Neutrophil (primary cell): ENCODE measurements at regions not wholly inside any gene's neighbourhood (a gene's known extent, or its start where the extent isn't known, plus 50 kb on each side); places are given as distances from the start of the nearest gene placed in this dataset.

Experiments
- H3K27ac ChIP-seq: fragments of 200-600 bp; sonication (generic); 2 replicates; pipeline ENCODE4 v1.5.1; 2016; ENCODE audit warnings: mild to moderate bottlenecking, moderate library complexity
- H3K27me3 ChIP-seq: fragments of 200-600 bp; sonication (generic); 2 replicates; pipeline ENCODE4 v1.6.0; 2016; ENCODE audit warnings: mild to moderate bottlenecking
- H3K36me3 ChIP-seq: fragments of 200-600 bp; sonication (generic); 2 replicates; pipeline ENCODE4 v1.5.1; 2017
- H3K4me1 ChIP-seq, 2 experiments: fragments of 200-600 bp in 1 of 2; sonication (generic) in 1 of 2; 1 replicate in 1 of 2; 2 replicates in 1 of 2; pipeline versions ENCODE4 v1.5.1 to v1.6.1; 2013 to 2016; ENCODE audit warnings: low read depth in 1 of 2, low read length in 1 of 2, mild to moderate bottlenecking in 1 of 2, moderate library complexity in 1 of 2; ENCODE audit not compliant: control insufficient read depth in 1 of 2, insufficient read depth in 1 of 2
- H3K4me3 ChIP-seq, 2 experiments: fragments of 200-600 bp in 1 of 2; sonication (generic) in 1 of 2; 1 replicate in 1 of 2; 2 replicates in 1 of 2; pipeline ENCODE4 v1.5.1; 2013 to 2016; ENCODE audit warnings: low read depth in 1 of 2, low read length in 1 of 2, mild to moderate bottlenecking in 1 of 2, moderate library complexity in 1 of 2
- H3K9me3 ChIP-seq: fragments of 200-600 bp; sonication (generic); 2 replicates; pipeline ENCODE4 v1.5.1; 2016
- TF ChIP-seq, protein P1 (sequence below): fragments of 200-600 bp; sonication (generic); IDR thresholded peaks from 2 replicates; pipeline ENCODE4 v1.5.1; 2016; ENCODE audit warnings: antibody characterized with exemption

- no peaks in the 10 kb centered on the region for H3K36me3 ChIP-seq
- H3K4me1 ChIP-seq: no peaks in the 10 kb centered on the region
- no peaks in the 10 kb centered on the region for H3K9me3 ChIP-seq
- H3K4me3 ChIP-seq: no peak overlapping the region
- peaks cover 10% of the 10 kb centered on the region for H3K27me3 ChIP-seq
- no peak overlapping the region for H3K27ac ChIP-seq
- TF ChIP-seq, protein P1, sequence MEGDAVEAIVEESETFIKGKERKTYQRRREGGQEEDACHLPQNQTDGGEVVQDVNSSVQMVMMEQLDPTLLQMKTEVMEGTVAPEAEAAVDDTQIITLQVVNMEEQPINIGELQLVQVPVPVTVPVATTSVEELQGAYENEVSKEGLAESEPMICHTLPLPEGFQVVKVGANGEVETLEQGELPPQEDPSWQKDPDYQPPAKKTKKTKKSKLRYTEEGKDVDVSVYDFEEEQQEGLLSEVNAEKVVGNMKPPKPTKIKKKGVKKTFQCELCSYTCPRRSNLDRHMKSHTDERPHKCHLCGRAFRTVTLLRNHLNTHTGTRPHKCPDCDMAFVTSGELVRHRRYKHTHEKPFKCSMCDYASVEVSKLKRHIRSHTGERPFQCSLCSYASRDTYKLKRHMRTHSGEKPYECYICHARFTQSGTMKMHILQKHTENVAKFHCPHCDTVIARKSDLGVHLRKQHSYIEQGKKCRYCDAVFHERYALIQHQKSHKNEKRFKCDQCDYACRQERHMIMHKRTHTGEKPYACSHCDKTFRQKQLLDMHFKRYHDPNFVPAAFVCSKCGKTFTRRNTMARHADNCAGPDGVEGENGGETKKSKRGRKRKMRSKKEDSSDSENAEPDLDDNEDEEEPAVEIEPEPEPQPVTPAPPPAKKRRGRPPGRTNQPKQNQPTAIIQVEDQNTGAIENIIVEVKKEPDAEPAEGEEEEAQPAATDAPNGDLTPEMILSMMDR: no peak
Measured at GRCh38 chr13:26471807-26472206, 85.7 kb upstream of the WASF3 start.

DNA sequence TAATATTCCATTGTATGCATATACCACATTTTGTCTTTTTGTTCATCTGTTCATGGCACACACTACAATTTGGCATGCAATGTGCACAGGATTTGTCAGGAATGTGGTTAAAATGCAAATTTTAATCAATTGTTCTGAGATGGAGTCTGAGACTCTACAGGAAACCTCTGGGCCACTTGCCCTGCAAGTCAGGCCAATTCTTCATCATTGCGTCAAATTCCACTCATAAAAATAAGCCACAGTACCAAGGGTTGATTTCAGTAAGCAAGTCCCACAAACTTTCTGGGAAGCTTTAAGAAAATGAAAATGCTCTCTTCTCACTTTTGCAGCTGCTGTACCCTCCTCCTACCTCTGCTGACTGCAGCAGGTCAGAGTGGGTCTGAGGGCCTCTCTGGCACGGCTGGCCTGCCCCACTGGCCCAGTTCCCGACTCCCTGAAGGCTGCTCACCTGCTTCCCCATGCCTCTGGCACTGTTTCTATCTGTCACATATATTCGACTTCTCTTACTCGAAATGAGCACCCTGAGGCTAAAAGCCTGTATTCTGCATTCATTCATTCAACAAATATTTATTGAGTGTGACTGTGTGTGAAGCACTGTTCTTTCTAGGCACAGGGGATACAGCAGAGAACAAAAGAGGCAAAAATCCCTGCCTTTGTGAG, 83.8 kb upstream of the WASF3 start:
- TF ChIP-seq, protein P1: no peak
- Histone ChIP-seq H3K27ac (no peak overlapping the region), H3K4me1 (no peaks in the 10 kb centered on the region), H3K36me3 (no peaks in the 10 kb centered on the region), H3K4me3 (no peak overlapping the region), H3K9me3 (no peaks in the 10 kb centered on the region), H3K27me3 (peaks cover 10% of the 10 kb centered on the region)

DNA sequence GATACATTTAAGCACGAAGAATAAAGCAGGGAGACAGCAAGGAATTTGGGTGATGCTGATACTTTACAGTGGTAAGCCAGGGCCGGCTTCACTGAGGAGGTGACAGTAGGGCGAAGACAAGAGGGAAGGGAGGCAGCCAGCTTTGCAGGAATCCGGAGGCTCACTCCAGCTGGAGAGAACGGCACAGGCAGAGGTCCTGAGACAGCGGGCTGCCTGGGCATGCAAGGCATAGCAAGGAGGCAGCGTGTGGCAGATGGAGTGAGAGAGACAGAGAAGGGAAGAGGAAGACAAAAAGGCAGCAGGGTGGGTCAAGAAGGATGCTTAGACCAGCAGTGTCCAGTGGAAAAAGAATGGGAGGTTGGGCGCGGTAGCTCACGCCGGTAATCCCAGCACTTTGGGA, 83.2 kb upstream of the WASF3 start:
- Histone ChIP-seq H3K4me3 (no peak overlapping the region), H3K36me3 (no peaks in the 10 kb centered on the region), H3K4me1 (no peaks in the 10 kb centered on the region), H3K27ac (no peak overlapping the region), H3K9me3 (no peaks in the 10 kb centered on the region), H3K27me3 (peaks cover 10% of the 10 kb centered on the region)
- TF ChIP-seq, protein P1: no peak

DNA sequence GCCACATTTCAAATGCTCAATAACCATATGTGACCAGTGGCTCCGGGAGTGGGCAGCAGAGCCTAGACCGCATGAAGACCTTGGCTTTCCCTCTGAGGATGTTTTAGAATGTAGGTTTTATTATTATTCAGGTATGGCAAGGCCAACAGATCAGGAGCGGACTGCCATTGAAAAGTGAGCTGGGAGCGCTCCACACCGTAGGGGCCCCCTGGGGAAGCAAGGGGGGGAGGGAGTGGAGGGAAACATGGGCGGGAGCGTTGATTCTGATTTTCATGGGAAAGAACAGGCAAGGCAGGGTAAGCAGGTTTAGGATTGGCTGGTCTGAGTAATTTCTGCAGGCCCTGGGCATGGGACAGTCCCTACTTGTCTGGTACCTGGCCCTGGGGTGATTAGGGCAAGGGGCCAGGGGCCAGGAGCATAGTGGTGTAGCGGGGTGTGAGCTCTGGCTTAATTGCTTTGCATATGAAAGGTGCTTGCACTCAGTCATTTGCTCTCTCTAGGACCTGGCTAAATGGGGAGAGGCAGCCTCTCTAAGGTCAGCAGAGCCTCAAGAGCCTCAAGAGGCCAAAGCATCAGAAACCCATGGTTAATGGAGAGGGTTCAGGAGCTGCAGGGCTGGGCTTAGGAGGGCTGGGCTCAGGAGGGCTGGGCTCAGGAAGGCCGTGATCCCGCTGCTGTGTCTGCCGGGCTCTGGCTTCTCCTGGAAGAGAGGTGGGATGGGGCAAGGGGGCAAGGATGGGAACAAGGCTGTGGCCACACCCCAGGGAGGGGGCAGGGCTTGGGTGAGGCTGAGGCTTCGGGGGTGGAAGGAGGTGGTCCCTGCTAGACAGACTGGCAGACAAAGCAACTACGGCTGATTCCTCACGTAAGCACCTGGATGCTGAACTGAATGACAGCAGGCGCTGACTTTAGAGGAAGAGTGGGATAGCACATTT, 82.0 kb upstream of the WASF3 start:
- Histone ChIP-seq H3K4me3 (no peak overlapping the region), H3K4me1 (no peaks in the 10 kb centered on the region), H3K9me3 (no peaks in the 10 kb centered on the region), H3K27ac (no peak overlapping the region), H3K36me3 (no peaks in the 10 kb centered on the region), H3K27me3 (peaks cover 10% of the 10 kb centered on the region)
- TF ChIP-seq, protein P1: no peak

GRCh38 chr13:26476111-26476781, 81.2 kb upstream of the WASF3 start:
- no peaks in the 10 kb centered on the region for H3K4me1 ChIP-seq
- no peak overlapping the region for H3K4me3 ChIP-seq
- no peaks in the 10 kb centered on the region for H3K9me3 ChIP-seq
- H3K36me3 ChIP-seq: no peaks in the 10 kb centered on the region
- H3K27ac ChIP-seq: no peak overlapping the region
- H3K27me3 ChIP-seq: peaks cover 10% of the 10 kb centered on the region
- TF ChIP-seq, protein P1: no peak
